Progenitor cell of endocrine pancreas (in vitro differentiated cells): ENCODE measurements at regions not wholly inside any gene's neighbourhood (a gene's known extent, or its start where the extent isn't known, plus 50 kb on each side); places are given as distances from the start of the nearest gene placed in this dataset.

ENCODE experiments used
- DNase-seq: peaks from one replicate; pipeline ENCODE4 v3.0.0; 2021; ENCODE audit warnings: low spot score; ENCODE audit not compliant: unreplicated experiment
- H3K27ac Mint-ChIP-seq: 2 replicates; pipeline ENCODE4 v1.8.0; 2021; ENCODE audit warnings: mild to moderate bottlenecking, moderate library complexity, mixed read lengths
- H3K27me3 Mint-ChIP-seq: 2 replicates; pipeline ENCODE4 v1.8.0; 2021; ENCODE audit warnings: mixed read lengths
- H3K36me3 Mint-ChIP-seq: 2 replicates; pipeline ENCODE4 v1.8.0; 2022; ENCODE audit warnings: mixed read lengths; ENCODE audit not compliant: insufficient read depth
- H3K4me1 Mint-ChIP-seq: 2 replicates; pipeline ENCODE4 v1.8.0; 2021; ENCODE audit warnings: low read depth, mixed read lengths
- H3K4me3 Mint-ChIP-seq: 2 replicates; pipeline ENCODE4 v1.8.0; 2021; ENCODE audit warnings: low read depth, mild to moderate bottlenecking, moderate library complexity, mixed read lengths
- H3K9me3 Mint-ChIP-seq: 2 replicates; pipeline ENCODE4 v1.8.0; 2021; ENCODE audit warnings: low read depth, mixed read lengths
- CTCF ChIP-seq: fragments of 200-600 bp; sonication (generic); IDR thresholded peaks from one replicate; pipeline ENCODE4 v1.5.0; 2021; ENCODE audit warnings: antibody characterized with exemption, mild to moderate bottlenecking; ENCODE audit not compliant: unreplicated experiment

GRCh38 chr11:110890995-110891394, 178.8 kb upstream of the ARHGAP20 start:
- H3K4me1 Mint-ChIP-seq: no peaks in the 10 kb centered on the region

GRCh38 chr11:110886288-110886970, 174.2 kb upstream of the ARHGAP20 start:
- DNase-seq: no peak
- Mint-ChIP-seq H3K4me3 (no peak overlapping the region), H3K27ac (no peak overlapping the region), H3K27me3 (no peaks in the 10 kb centered on the region), H3K36me3 (no peaks in the 10 kb centered on the region), H3K4me1 (no peaks in the 10 kb centered on the region), H3K9me3 (no peaks in the 10 kb centered on the region)
- TF ChIP-seq CTCF: no peak

More at GRCh38 chr11:110890995-110891394, 178.8 kb upstream of the ARHGAP20 start:
- no peak overlapping the region for H3K4me3 Mint-ChIP-seq
- H3K36me3 Mint-ChIP-seq: no peaks in the 10 kb centered on the region
- H3K27ac Mint-ChIP-seq: no peak overlapping the region
- no peak for DNase-seq
- H3K27me3 Mint-ChIP-seq: peaks cover 3% of the 10 kb centered on the region
- TF ChIP-seq CTCF: no peak
- no peaks in the 10 kb centered on the region for H3K9me3 Mint-ChIP-seq

- Mint-ChIP-seq H3K27ac (no peak overlapping the region), H3K4me3 (no peak overlapping the region), H3K9me3 (no peaks in the 10 kb centered on the region), H3K4me1 (no peaks in the 10 kb centered on the region), H3K36me3 (no peaks in the 10 kb centered on the region), H3K27me3 (no peaks in the 10 kb centered on the region)
- no peak for DNase-seq
- no peak for TF ChIP-seq CTCF
Measured at GRCh38 chr11:110883256-110883655, 171.0 kb upstream of the ARHGAP20 start.

- H3K36me3 Mint-ChIP-seq: no peaks in the 10 kb centered on the region
- no peak for DNase-seq
- H3K4me1 Mint-ChIP-seq: no peaks in the 10 kb centered on the region
- H3K9me3 Mint-ChIP-seq: no peaks in the 10 kb centered on the region
- no peak overlapping the region for H3K4me3 Mint-ChIP-seq
- TF ChIP-seq CTCF: no peak
- H3K27me3 Mint-ChIP-seq: no peaks in the 10 kb centered on the region
- H3K27ac Mint-ChIP-seq: no peak overlapping the region
Measured at GRCh38 chr11:110878513-110878912, 166.3 kb upstream of the ARHGAP20 start.

GRCh38 chr11:110874437-110875030, 162.3 kb upstream of the ARHGAP20 start:
- no peak for TF ChIP-seq CTCF
- Mint-ChIP-seq H3K27me3 (no peaks in the 10 kb centered on the region), H3K9me3 (no peaks in the 10 kb centered on the region), H3K4me1 (no peaks in the 10 kb centered on the region), H3K36me3 (no peaks in the 10 kb centered on the region), H3K4me3 (no peak overlapping the region), H3K27ac (no peak overlapping the region)
- DNase-seq: no peak
